Activated naive CD8-positive, alpha-beta T cell treated with anti-CD3 and anti-CD28 coated beads for 36 hours (primary cell): ENCODE measurements at regions not wholly inside any gene's neighbourhood (a gene's known extent, or its start where the extent isn't known, plus 50 kb on each side); places are given as distances from the start of the nearest gene placed in this dataset.
"Not testable (repeated sequence)": the region's sequence is repeated elsewhere in the genome, so short reads cannot be mapped to it uniquely, and the experiment has no call there.

Experiments
- DNase-seq: peaks from one replicate; pipeline ENCODE4 v3.0.0; 2021
- H3K27ac Mint-ChIP-seq: one replicate; pipeline ENCODE4 v1.8.0; 2022; ENCODE audit warnings: mild to moderate bottlenecking, moderate library complexity, mixed read lengths
- H3K27me3 Mint-ChIP-seq: one replicate; pipeline ENCODE4 v1.8.0; 2022; ENCODE audit warnings: mild to moderate bottlenecking, mixed read lengths
- H3K36me3 Mint-ChIP-seq: one replicate; pipeline ENCODE4 v1.8.0; 2021; ENCODE audit warnings: mild to moderate bottlenecking, mixed read lengths
- H3K4me1 Mint-ChIP-seq: one replicate; pipeline ENCODE4 v1.8.0; 2021; ENCODE audit warnings: mixed read lengths
- H3K4me3 Mint-ChIP-seq: one replicate; pipeline ENCODE4 v1.8.0; 2022; ENCODE audit warnings: mild to moderate bottlenecking, moderate library complexity, mixed read lengths
- H3K9me3 Mint-ChIP-seq: one replicate; pipeline ENCODE4 v1.8.0; 2022; ENCODE audit warnings: mixed read lengths

- peak overlapping the region; percentile 44 for H3K27ac Mint-ChIP-seq
- H3K4me3 Mint-ChIP-seq, result not testable (repeated sequence)
Observed at GRCh38 chr1:144140243-144140642, 168.5 kb upstream of the FAM72C start.

GRCh38 chr1:144105006-144105405 is 133.2 kb upstream of the FAM72C start:
- H3K27ac Mint-ChIP-seq, H3K27me3 Mint-ChIP-seq, H3K36me3 Mint-ChIP-seq, H3K9me3 Mint-ChIP-seq, DNase-seq, H3K4me3 Mint-ChIP-seq, H3K4me1 Mint-ChIP-seq: not testable (repeated sequence)

More at GRCh38 chr1:144140243-144140642, 168.5 kb upstream of the FAM72C start:
- H3K9me3 Mint-ChIP-seq, DNase-seq, H3K36me3 Mint-ChIP-seq, H3K27me3 Mint-ChIP-seq, H3K4me1 Mint-ChIP-seq: not testable (repeated sequence)

GRCh38 chr1:144104000-144104677 is 132.4 kb upstream of the FAM72C start:
- DNase-seq, result peak; percentile 30
- not testable (repeated sequence) for H3K9me3 Mint-ChIP-seq, H3K27ac Mint-ChIP-seq, H3K36me3 Mint-ChIP-seq, H3K4me1 Mint-ChIP-seq, H3K27me3 Mint-ChIP-seq, H3K4me3 Mint-ChIP-seq

GRCh38 chr1:144103156-144103880 is 131.5 kb upstream of the FAM72C start:
- not testable (repeated sequence) for H3K4me1 Mint-ChIP-seq, H3K9me3 Mint-ChIP-seq, H3K36me3 Mint-ChIP-seq, H3K4me3 Mint-ChIP-seq, H3K27ac Mint-ChIP-seq, H3K27me3 Mint-ChIP-seq
- DNase-seq, result peak; percentile 15

GRCh38 chr1:144102046-144102745 is 130.4 kb upstream of the FAM72C start:
- DNase-seq, result peak; percentile 3
- not testable (repeated sequence) for H3K27me3 Mint-ChIP-seq, H3K4me3 Mint-ChIP-seq, H3K27ac Mint-ChIP-seq, H3K36me3 Mint-ChIP-seq, H3K9me3 Mint-ChIP-seq, H3K4me1 Mint-ChIP-seq

GRCh38 chr1:144101397-144102045 is 129.7 kb upstream of the FAM72C start:
- no peak overlapping the region for H3K27ac Mint-ChIP-seq
- peaks cover 5% of the 10 kb centered on the region for H3K9me3 Mint-ChIP-seq
- no peaks in the 10 kb centered on the region for H3K36me3 Mint-ChIP-seq
- peak; percentile 3 for DNase-seq
- H3K27me3 Mint-ChIP-seq, result no peaks in the 10 kb centered on the region
- no peaks in the 10 kb centered on the region for H3K4me1 Mint-ChIP-seq
- H3K4me3 Mint-ChIP-seq, result no peak overlapping the region

- H3K4me3 Mint-ChIP-seq, result peak overlapping the region; percentile 73
- peak; percentile 34 for DNase-seq
- H3K27me3 Mint-ChIP-seq, H3K27ac Mint-ChIP-seq, H3K4me1 Mint-ChIP-seq, H3K9me3 Mint-ChIP-seq, H3K36me3 Mint-ChIP-seq: not testable (repeated sequence)
Observed at GRCh38 chr1:144077167-144077841, 105.5 kb upstream of the FAM72C start.

GRCh38 chr1:144076646-144077045 is 104.9 kb upstream of the FAM72C start:
- not testable (repeated sequence) for H3K4me3 Mint-ChIP-seq, H3K27me3 Mint-ChIP-seq, H3K4me1 Mint-ChIP-seq, H3K27ac Mint-ChIP-seq, H3K36me3 Mint-ChIP-seq, H3K9me3 Mint-ChIP-seq
- peak; percentile 1 for DNase-seq

GRCh38 chr1:144070394-144071053 is 98.7 kb upstream of the FAM72C start:
- DNase-seq, H3K4me3 Mint-ChIP-seq, H3K36me3 Mint-ChIP-seq, H3K9me3 Mint-ChIP-seq, H3K4me1 Mint-ChIP-seq, H3K27me3 Mint-ChIP-seq, H3K27ac Mint-ChIP-seq: not testable (repeated sequence)

GRCh38 chr1:144067042-144067441 is 95.3 kb upstream of the FAM72C start:
- H3K36me3 Mint-ChIP-seq, H3K4me3 Mint-ChIP-seq, H3K27ac Mint-ChIP-seq, H3K4me1 Mint-ChIP-seq, H3K9me3 Mint-ChIP-seq, H3K27me3 Mint-ChIP-seq, DNase-seq: not testable (repeated sequence)

GRCh38 chr1:144066071-144066813 is 94.5 kb upstream of the FAM72C start:
- not testable (repeated sequence) for H3K9me3 Mint-ChIP-seq, DNase-seq, H3K27ac Mint-ChIP-seq, H3K4me3 Mint-ChIP-seq, H3K27me3 Mint-ChIP-seq, H3K4me1 Mint-ChIP-seq, H3K36me3 Mint-ChIP-seq

GRCh38 chr1:144065299-144066060 is 93.7 kb upstream of the FAM72C start:
- not testable (repeated sequence) for H3K36me3 Mint-ChIP-seq, H3K9me3 Mint-ChIP-seq, H3K4me3 Mint-ChIP-seq, DNase-seq, H3K27me3 Mint-ChIP-seq, H3K4me1 Mint-ChIP-seq, H3K27ac Mint-ChIP-seq

- not testable (repeated sequence) for H3K9me3 Mint-ChIP-seq, H3K36me3 Mint-ChIP-seq, H3K4me1 Mint-ChIP-seq, DNase-seq, H3K4me3 Mint-ChIP-seq, H3K27me3 Mint-ChIP-seq, H3K27ac Mint-ChIP-seq
Observed at GRCh38 chr1:144049365-144049764, 77.6 kb upstream of the FAM72C start.
